ENCODE measurements at regions not wholly inside any gene's neighbourhood (a gene's known extent, or its start where the extent isn't known, plus 50 kb on each side); places are given as distances from the start of the nearest gene placed in this dataset.

- no peaks in the 10 kb centered on the region for H3K27me3 ChIP-seq (replicated peaks; ENCODE audit: control insufficient read depth, insufficient read depth, low read length, poor library complexity, severe bottlenecking)
- no peaks in the 10 kb centered on the region for H3K36me3 ChIP-seq (ENCODE audit: control insufficient read depth, insufficient read depth, low read length)
- H3K4me1 ChIP-seq (ENCODE audit: control insufficient read depth, insufficient read depth, low read length, poor library complexity, severe bottlenecking): no peaks in the 10 kb centered on the region
- H3K27ac ChIP-seq (ENCODE audit: insufficient read depth, low read length, poor library complexity, severe bottlenecking): no peak overlapping the region
- H3K9me3 ChIP-seq (ENCODE audit: control insufficient read depth, low read length): no peaks in the 10 kb centered on the region
- no peak for DNase-seq
- no peak overlapping the region for H3K4me3 ChIP-seq (ENCODE audit: insufficient read depth, low read depth, low read length, poor library complexity, severe bottlenecking)
Measured at GRCh38 chr1:193579323-193579722, 392.9 kb upstream of the B3GALT2 start.

- Histone ChIP-seq H3K27ac (ENCODE audit: insufficient read depth, low read length, poor library complexity, severe bottlenecking) (no peak overlapping the region), H3K4me3 (ENCODE audit: insufficient read depth, low read depth, low read length, poor library complexity, severe bottlenecking) (no peak overlapping the region), H3K9me3 (ENCODE audit: control insufficient read depth, low read length) (no peaks in the 10 kb centered on the region), H3K36me3 (ENCODE audit: control insufficient read depth, insufficient read depth, low read length) (no peaks in the 10 kb centered on the region), H3K27me3 (replicated peaks; ENCODE audit: control insufficient read depth, insufficient read depth, low read length, poor library complexity, severe bottlenecking) (no peaks in the 10 kb centered on the region), H3K4me1 (ENCODE audit: control insufficient read depth, insufficient read depth, low read length, poor library complexity, severe bottlenecking) (no peaks in the 10 kb centered on the region)
- DNase-seq: no peak
Measured at GRCh38 chr1:193574913-193575312, 388.5 kb upstream of the B3GALT2 start.

- H3K4me3 ChIP-seq (ENCODE audit: insufficient read depth, low read depth, low read length, poor library complexity, severe bottlenecking): no peak overlapping the region
- peaks cover 4% of the 10 kb centered on the region for H3K4me1 ChIP-seq (ENCODE audit: control insufficient read depth, insufficient read depth, low read length, poor library complexity, severe bottlenecking)
- H3K27ac ChIP-seq (ENCODE audit: insufficient read depth, low read length, poor library complexity, severe bottlenecking): peak overlapping the region; percentile 2
- no peaks in the 10 kb centered on the region for H3K9me3 ChIP-seq (ENCODE audit: control insufficient read depth, low read length)
- no peak for DNase-seq
- H3K36me3 ChIP-seq (ENCODE audit: control insufficient read depth, insufficient read depth, low read length): no peaks in the 10 kb centered on the region
- H3K27me3 ChIP-seq (replicated peaks; ENCODE audit: control insufficient read depth, insufficient read depth, low read length, poor library complexity, severe bottlenecking): no peaks in the 10 kb centered on the region
Measured at GRCh38 chr1:193569983-193570269, 383.5 kb upstream of the B3GALT2 start.

GRCh38 chr1:193569096-193569982, 382.9 kb upstream of the B3GALT2 start:
- no peak overlapping the region for H3K27ac ChIP-seq (ENCODE audit: insufficient read depth, low read length, poor library complexity, severe bottlenecking)
- H3K36me3 ChIP-seq (ENCODE audit: control insufficient read depth, insufficient read depth, low read length): no peaks in the 10 kb centered on the region
- no peak overlapping the region for H3K4me3 ChIP-seq (ENCODE audit: insufficient read depth, low read depth, low read length, poor library complexity, severe bottlenecking)
- H3K4me1 ChIP-seq (ENCODE audit: control insufficient read depth, insufficient read depth, low read length, poor library complexity, severe bottlenecking): peaks cover 4% of the 10 kb centered on the region
- no peaks in the 10 kb centered on the region for H3K9me3 ChIP-seq (ENCODE audit: control insufficient read depth, low read length)
- no peak for DNase-seq
- no peaks in the 10 kb centered on the region for H3K27me3 ChIP-seq (replicated peaks; ENCODE audit: control insufficient read depth, insufficient read depth, low read length, poor library complexity, severe bottlenecking)

GRCh38 chr1:193568512-193568911, 382.1 kb upstream of the B3GALT2 start:
- Histone ChIP-seq H3K9me3 (ENCODE audit: control insufficient read depth, low read length) (no peaks in the 10 kb centered on the region), H3K4me3 (ENCODE audit: insufficient read depth, low read depth, low read length, poor library complexity, severe bottlenecking) (no peak overlapping the region), H3K27ac (ENCODE audit: insufficient read depth, low read length, poor library complexity, severe bottlenecking) (no peak overlapping the region), H3K36me3 (ENCODE audit: control insufficient read depth, insufficient read depth, low read length) (no peaks in the 10 kb centered on the region), H3K27me3 (replicated peaks; ENCODE audit: control insufficient read depth, insufficient read depth, low read length, poor library complexity, severe bottlenecking) (no peaks in the 10 kb centered on the region), H3K4me1 (ENCODE audit: control insufficient read depth, insufficient read depth, low read length, poor library complexity, severe bottlenecking) (peaks cover 4% of the 10 kb centered on the region)
- no peak for DNase-seq

GRCh38 chr1:193567937-193568336, 381.5 kb upstream of the B3GALT2 start:
- Histone ChIP-seq H3K27ac (ENCODE audit: insufficient read depth, low read length, poor library complexity, severe bottlenecking) (no peak overlapping the region), H3K9me3 (ENCODE audit: control insufficient read depth, low read length) (no peaks in the 10 kb centered on the region), H3K36me3 (ENCODE audit: control insufficient read depth, insufficient read depth, low read length) (no peaks in the 10 kb centered on the region)

GRCh38 chr1:193566735-193567134, 380.3 kb upstream of the B3GALT2 start:
- no peaks in the 10 kb centered on the region for H3K27me3 ChIP-seq (replicated peaks; ENCODE audit: control insufficient read depth, insufficient read depth, low read length, poor library complexity, severe bottlenecking)
- no peaks in the 10 kb centered on the region for H3K9me3 ChIP-seq (ENCODE audit: control insufficient read depth, low read length)
- H3K27ac ChIP-seq (ENCODE audit: insufficient read depth, low read length, poor library complexity, severe bottlenecking): no peak overlapping the region
- H3K4me1 ChIP-seq (ENCODE audit: control insufficient read depth, insufficient read depth, low read length, poor library complexity, severe bottlenecking): peaks cover 4% of the 10 kb centered on the region
- no peak for DNase-seq
- H3K36me3 ChIP-seq (ENCODE audit: control insufficient read depth, insufficient read depth, low read length): no peaks in the 10 kb centered on the region
- no peak overlapping the region for H3K4me3 ChIP-seq (ENCODE audit: insufficient read depth, low read depth, low read length, poor library complexity, severe bottlenecking)

More at GRCh38 chr1:193567937-193568336, 381.5 kb upstream of the B3GALT2 start:
- Histone ChIP-seq H3K4me1 (ENCODE audit: control insufficient read depth, insufficient read depth, low read length, poor library complexity, severe bottlenecking) (peaks cover 4% of the 10 kb centered on the region), H3K4me3 (ENCODE audit: insufficient read depth, low read depth, low read length, poor library complexity, severe bottlenecking) (no peak overlapping the region), H3K27me3 (replicated peaks; ENCODE audit: control insufficient read depth, insufficient read depth, low read length, poor library complexity, severe bottlenecking) (no peaks in the 10 kb centered on the region)
- no peak for DNase-seq

- no peak overlapping the region for H3K4me3 ChIP-seq (ENCODE audit: insufficient read depth, low read depth, low read length, poor library complexity, severe bottlenecking)
Measured at GRCh38 chr1:193565971-193566577, 379.7 kb upstream of the B3GALT2 start.

GRCh38 chr1:193562121-193562520, 375.7 kb upstream of the B3GALT2 start:
- Histone ChIP-seq H3K27ac (ENCODE audit: insufficient read depth, low read length, poor library complexity, severe bottlenecking) (no peak overlapping the region), H3K4me3 (ENCODE audit: insufficient read depth, low read depth, low read length, poor library complexity, severe bottlenecking) (no peak overlapping the region), H3K4me1 (ENCODE audit: control insufficient read depth, insufficient read depth, low read length, poor library complexity, severe bottlenecking) (no peaks in the 10 kb centered on the region), H3K36me3 (ENCODE audit: control insufficient read depth, insufficient read depth, low read length) (no peaks in the 10 kb centered on the region), H3K9me3 (ENCODE audit: control insufficient read depth, low read length) (no peaks in the 10 kb centered on the region), H3K27me3 (replicated peaks; ENCODE audit: control insufficient read depth, insufficient read depth, low read length, poor library complexity, severe bottlenecking) (no peaks in the 10 kb centered on the region)
- DNase-seq: no peak

More at GRCh38 chr1:193565971-193566577, 379.7 kb upstream of the B3GALT2 start:
- no peaks in the 10 kb centered on the region for H3K36me3 ChIP-seq (ENCODE audit: control insufficient read depth, insufficient read depth, low read length)
- H3K27me3 ChIP-seq (replicated peaks; ENCODE audit: control insufficient read depth, insufficient read depth, low read length, poor library complexity, severe bottlenecking): no peaks in the 10 kb centered on the region
- DNase-seq: no peak
- H3K4me1 ChIP-seq (ENCODE audit: control insufficient read depth, insufficient read depth, low read length, poor library complexity, severe bottlenecking): peaks cover 4% of the 10 kb centered on the region
- H3K9me3 ChIP-seq (ENCODE audit: control insufficient read depth, low read length): no peaks in the 10 kb centered on the region
- no peak overlapping the region for H3K27ac ChIP-seq (ENCODE audit: insufficient read depth, low read length, poor library complexity, severe bottlenecking)

- Histone ChIP-seq H3K4me3 (ENCODE audit: insufficient read depth, low read depth, low read length, poor library complexity, severe bottlenecking) (no peak overlapping the region), H3K27ac (ENCODE audit: insufficient read depth, low read length, poor library complexity, severe bottlenecking) (peak overlapping the region; percentile 10)
- no peak for DNase-seq
Measured at GRCh38 chr1:193558491-193559028, 372.1 kb upstream of the B3GALT2 start.

More at GRCh38 chr1:193558491-193559028, 372.1 kb upstream of the B3GALT2 start:
- Histone ChIP-seq H3K27me3 (replicated peaks; ENCODE audit: control insufficient read depth, insufficient read depth, low read length, poor library complexity, severe bottlenecking) (no peaks in the 10 kb centered on the region), H3K4me1 (ENCODE audit: control insufficient read depth, insufficient read depth, low read length, poor library complexity, severe bottlenecking) (no peaks in the 10 kb centered on the region), H3K9me3 (ENCODE audit: control insufficient read depth, low read length) (no peaks in the 10 kb centered on the region), H3K36me3 (ENCODE audit: control insufficient read depth, insufficient read depth, low read length) (no peaks in the 10 kb centered on the region)
